ENCODE measurements at regions not wholly inside any gene's neighbourhood (a gene's known extent, or its start where the extent isn't known, plus 50 kb on each side); places are given as distances from the start of the nearest gene placed in this dataset.

GRCh38 chr10:33945051-33945450, 610.6 kb upstream of the NRP1 start:
- TF ChIP-seq EZH2phosphoT487 (IDR thresholded peaks at IDR 0.05; ENCODE audit: borderline replicate concordance, low read length), result no peak
- no peak for TF ChIP-seq CTCF (IDR thresholded peaks at IDR 0.05; ENCODE audit: low read depth, low read length, poor library complexity, severe bottlenecking)

GRCh38 chr10:33942508-33942907, 608.0 kb upstream of the NRP1 start:
- TF ChIP-seq CTCF (IDR thresholded peaks at IDR 0.05; ENCODE audit: low read depth, low read length, poor library complexity, severe bottlenecking) (no peak), EZH2phosphoT487 (IDR thresholded peaks at IDR 0.05; ENCODE audit: borderline replicate concordance, low read length) (no peak)
- no peak overlapping the region for H3K4me2 ChIP-seq (ENCODE audit: low read length)
- H3K36me3 ChIP-seq (ENCODE audit: control insufficient read depth, low read length), result no peaks in the 10 kb centered on the region
- H3K9me3 ChIP-seq (ENCODE audit: control insufficient read depth, insufficient read depth, low read length), result no peaks in the 10 kb centered on the region
- no peaks in the 10 kb centered on the region for H4K20me1 ChIP-seq (ENCODE audit: control insufficient read depth, insufficient read depth, low read depth, low read length)
- no peaks in the 10 kb centered on the region for H3K79me2 ChIP-seq (ENCODE audit: control insufficient read depth, low read length)
- no peak overlapping the region for H3K4me3 ChIP-seq (ENCODE audit: low read length)
- H3K9me2 ChIP-seq (replicated peaks; ENCODE audit: control insufficient read depth, low read length), result no peaks in the 10 kb centered on the region
- H3K4me1 ChIP-seq (ENCODE audit: control insufficient read depth, low read length), result no peaks in the 10 kb centered on the region
- no peaks in the 10 kb centered on the region for H3K27me3 ChIP-seq (ENCODE audit: control insufficient read depth, low read length)
- no peak overlapping the region for H3K27ac ChIP-seq (ENCODE audit: low read depth, low read length)
- H3F3A ChIP-seq (ENCODE audit: control insufficient read depth, insufficient read depth), result no peaks in the 10 kb centered on the region

More at GRCh38 chr10:33945051-33945450, 610.6 kb upstream of the NRP1 start:
- H3K4me3 ChIP-seq (ENCODE audit: low read length), result no peak overlapping the region
- no peaks in the 10 kb centered on the region for H3K27me3 ChIP-seq (ENCODE audit: control insufficient read depth, low read length)
- H3K36me3 ChIP-seq (ENCODE audit: control insufficient read depth, low read length), result no peaks in the 10 kb centered on the region
- no peak overlapping the region for H3K27ac ChIP-seq (ENCODE audit: low read depth, low read length)
- no peaks in the 10 kb centered on the region for H3K9me3 ChIP-seq (ENCODE audit: control insufficient read depth, insufficient read depth, low read length)
- H3K4me2 ChIP-seq (ENCODE audit: low read length), result no peak overlapping the region
- H3F3A ChIP-seq (ENCODE audit: control insufficient read depth, insufficient read depth), result no peaks in the 10 kb centered on the region
- H4K20me1 ChIP-seq (ENCODE audit: control insufficient read depth, insufficient read depth, low read depth, low read length), result no peaks in the 10 kb centered on the region
- no peaks in the 10 kb centered on the region for H3K79me2 ChIP-seq (ENCODE audit: control insufficient read depth, low read length)
- H3K9me2 ChIP-seq (replicated peaks; ENCODE audit: control insufficient read depth, low read length), result no peaks in the 10 kb centered on the region
- H3K4me1 ChIP-seq (ENCODE audit: control insufficient read depth, low read length), result no peaks in the 10 kb centered on the region

- H4K20me1 ChIP-seq (ENCODE audit: control insufficient read depth, insufficient read depth, low read depth, low read length), result no peaks in the 10 kb centered on the region
- no peaks in the 10 kb centered on the region for H3K4me1 ChIP-seq (ENCODE audit: control insufficient read depth, low read length)
- H3F3A ChIP-seq (ENCODE audit: control insufficient read depth, insufficient read depth), result no peaks in the 10 kb centered on the region
- H3K9me3 ChIP-seq (ENCODE audit: control insufficient read depth, insufficient read depth, low read length), result no peaks in the 10 kb centered on the region
- no peaks in the 10 kb centered on the region for H3K27me3 ChIP-seq (ENCODE audit: control insufficient read depth, low read length)
- no peak overlapping the region for H3K4me2 ChIP-seq (ENCODE audit: low read length)
- no peak for TF ChIP-seq EZH2phosphoT487 (IDR thresholded peaks at IDR 0.05; ENCODE audit: borderline replicate concordance, low read length)
- TF ChIP-seq CTCF (IDR thresholded peaks at IDR 0.05; ENCODE audit: low read depth, low read length, poor library complexity, severe bottlenecking), result no peak
- H3K4me3 ChIP-seq (ENCODE audit: low read length), result no peak overlapping the region
- no peaks in the 10 kb centered on the region for H3K79me2 ChIP-seq (ENCODE audit: control insufficient read depth, low read length)
- H3K36me3 ChIP-seq (ENCODE audit: control insufficient read depth, low read length), result no peaks in the 10 kb centered on the region
- no peaks in the 10 kb centered on the region for H3K9me2 ChIP-seq (replicated peaks; ENCODE audit: control insufficient read depth, low read length)
- H3K27ac ChIP-seq (ENCODE audit: low read depth, low read length), result no peak overlapping the region
Observed at GRCh38 chr10:33939892-33940291, 605.4 kb upstream of the NRP1 start.

- H3K4me2 ChIP-seq (ENCODE audit: low read length), result no peak overlapping the region
- H3K36me3 ChIP-seq (ENCODE audit: control insufficient read depth, low read length), result no peaks in the 10 kb centered on the region
- no peaks in the 10 kb centered on the region for H3K79me2 ChIP-seq (ENCODE audit: control insufficient read depth, low read length)
- no peak overlapping the region for H3K4me3 ChIP-seq (ENCODE audit: low read length)
- no peaks in the 10 kb centered on the region for H3K27me3 ChIP-seq (ENCODE audit: control insufficient read depth, low read length)
- no peak overlapping the region for H3K27ac ChIP-seq (ENCODE audit: low read depth, low read length)
- no peaks in the 10 kb centered on the region for H3K9me3 ChIP-seq (ENCODE audit: control insufficient read depth, insufficient read depth, low read length)
- TF ChIP-seq CTCF (IDR thresholded peaks at IDR 0.05; ENCODE audit: low read depth, low read length, poor library complexity, severe bottlenecking) (no peak), EZH2phosphoT487 (IDR thresholded peaks at IDR 0.05; ENCODE audit: borderline replicate concordance, low read length) (no peak)
- H3K4me1 ChIP-seq (ENCODE audit: control insufficient read depth, low read length), result no peaks in the 10 kb centered on the region
- no peaks in the 10 kb centered on the region for H3K9me2 ChIP-seq (replicated peaks; ENCODE audit: control insufficient read depth, low read length)
- H4K20me1 ChIP-seq (ENCODE audit: control insufficient read depth, insufficient read depth, low read depth, low read length), result no peaks in the 10 kb centered on the region
- H3F3A ChIP-seq (ENCODE audit: control insufficient read depth, insufficient read depth), result no peaks in the 10 kb centered on the region
Observed at GRCh38 chr10:33939410-33939809, 604.9 kb upstream of the NRP1 start.
